ENCODE measurements at regions not wholly inside any gene's neighbourhood (a gene's known extent, or its start where the extent isn't known, plus 50 kb on each side); places are given as distances from the start of the nearest gene placed in this dataset.

DNA sequence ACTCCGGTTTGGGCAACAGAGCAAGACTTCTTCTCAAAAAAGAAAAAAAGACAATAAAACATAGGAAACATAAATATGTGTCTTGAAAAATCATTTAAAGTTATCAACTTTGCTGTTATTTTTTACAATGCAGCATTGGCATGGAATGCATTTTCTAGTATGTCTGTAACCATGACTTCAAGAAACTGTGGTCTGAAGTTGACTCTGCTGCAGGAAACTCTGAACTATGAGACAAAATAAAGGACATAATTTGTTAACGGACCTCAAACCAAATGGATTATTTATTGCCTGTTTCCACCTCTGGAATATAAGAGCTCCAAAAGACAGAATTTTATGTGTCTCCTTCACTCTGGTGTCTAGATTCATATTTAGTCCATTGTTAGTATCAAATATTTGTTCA is 79.1 kb downstream of the TRIB2 start:
- DNase-seq = no peak

DNA sequence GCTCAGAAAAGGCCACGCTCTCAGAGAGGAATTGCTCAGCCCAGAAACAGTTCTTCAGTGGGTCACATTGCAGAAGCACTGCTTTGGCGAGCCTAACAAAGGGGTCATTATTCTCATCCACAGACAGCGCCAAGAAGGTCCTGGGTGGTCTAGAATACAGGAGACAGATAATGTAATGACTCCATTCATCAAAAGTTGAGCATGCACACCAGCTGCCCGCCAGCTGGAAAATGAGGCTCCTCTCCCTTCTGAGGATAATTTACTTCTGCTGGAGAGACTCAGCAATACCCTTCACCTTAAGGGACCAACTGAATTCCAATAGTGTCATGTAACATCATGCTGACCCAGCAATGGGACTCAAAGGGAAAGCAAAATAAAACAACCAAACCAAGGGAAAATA is 79.9 kb downstream of the TRIB2 start:
- no peak for DNase-seq

DNA sequence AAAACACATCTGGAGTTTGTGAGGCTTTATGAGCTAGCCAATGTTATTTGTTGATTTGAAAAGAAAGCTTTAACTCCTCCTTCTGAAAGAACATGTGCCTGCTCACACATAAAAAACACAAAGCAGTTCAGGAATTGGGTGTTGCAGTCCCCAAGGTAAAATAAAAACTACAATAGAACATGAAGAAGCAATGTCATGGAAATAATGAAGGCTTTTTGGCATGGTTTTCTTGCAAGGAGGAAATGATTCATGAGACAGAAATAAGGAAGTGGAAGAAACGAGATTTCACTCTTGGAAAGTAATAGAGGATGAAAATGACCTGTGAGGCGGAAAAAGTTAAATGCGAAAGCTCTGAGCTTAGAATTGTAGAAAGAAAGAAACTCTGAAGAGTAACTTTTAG is 81.1 kb downstream of the TRIB2 start:
- DNase-seq = no peak

DNA sequence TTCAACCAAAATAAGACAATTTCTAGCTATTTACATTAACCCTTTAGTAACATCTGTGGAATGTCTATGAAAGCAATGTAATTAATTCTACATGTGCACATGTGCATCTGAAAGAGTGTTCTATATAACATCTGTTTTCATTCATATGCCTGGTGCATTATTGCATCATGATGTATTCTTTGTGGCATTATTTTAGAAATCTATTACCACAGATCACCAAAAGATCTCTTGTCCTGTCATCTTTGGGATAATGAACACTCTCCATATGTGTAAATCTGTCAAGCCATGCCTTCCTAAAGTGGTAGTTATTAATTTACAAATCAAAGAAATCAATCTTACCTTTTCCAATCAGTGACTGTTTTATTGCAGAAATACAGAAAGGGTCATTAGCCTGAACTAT is 86.9 kb downstream of the TRIB2 start:
- DNase-seq = no peak

DNA sequence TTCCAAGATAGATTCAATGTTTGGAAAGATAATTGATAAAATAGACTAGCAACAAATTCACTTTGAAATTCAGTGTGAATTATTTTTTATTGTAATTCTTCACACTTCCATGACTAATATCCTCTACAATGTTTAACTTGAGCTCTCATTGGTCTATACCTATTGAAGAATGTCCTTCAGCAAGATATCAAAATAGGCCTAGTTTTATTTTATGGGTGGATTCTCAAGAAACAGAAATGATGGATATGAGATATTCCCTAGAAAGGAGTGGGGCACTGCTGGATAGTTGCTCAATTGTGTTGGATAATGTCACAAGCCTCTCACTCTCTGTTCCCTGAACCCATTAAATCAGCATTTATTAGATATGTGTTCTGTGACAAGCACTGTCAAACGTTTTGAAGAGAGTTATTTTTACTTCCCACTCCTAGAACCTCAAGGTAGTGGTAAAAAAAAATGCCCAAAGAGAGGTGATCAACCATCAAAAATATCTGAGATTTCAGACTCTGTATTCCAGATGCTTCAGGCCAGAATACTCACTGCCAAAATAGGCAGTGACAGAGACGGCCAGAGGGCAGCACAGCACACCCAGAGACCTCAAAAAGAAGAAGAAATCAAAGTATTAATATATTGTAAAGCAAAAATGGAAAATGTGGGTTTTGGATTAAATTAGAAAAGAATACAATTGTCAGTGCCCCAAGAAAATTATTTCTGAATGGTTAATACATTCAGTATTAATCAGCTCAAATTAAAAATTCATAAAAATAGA is 87.5 kb downstream of the TRIB2 start:
- no peak for DNase-seq

DNA sequence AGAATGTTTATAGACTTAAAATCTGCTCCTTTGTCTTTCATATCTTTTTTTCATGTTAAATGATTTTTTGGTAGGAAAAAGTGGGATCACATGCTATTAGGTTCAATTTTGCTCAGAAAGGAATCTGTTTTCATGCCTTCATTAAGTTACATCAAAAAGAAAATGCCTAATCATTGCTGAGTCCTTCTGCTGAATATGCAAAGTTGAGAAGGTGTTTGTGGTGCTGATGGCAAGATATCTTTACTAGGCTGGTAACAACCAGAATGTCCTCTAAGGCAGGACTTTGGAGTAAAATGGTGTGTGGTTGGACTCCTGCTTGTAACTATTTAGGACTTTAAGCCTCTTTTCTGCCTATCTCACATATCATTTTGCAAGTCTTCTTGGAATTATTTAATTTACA is 88.3 kb downstream of the TRIB2 start:
- DNase-seq = no peak

DNA sequence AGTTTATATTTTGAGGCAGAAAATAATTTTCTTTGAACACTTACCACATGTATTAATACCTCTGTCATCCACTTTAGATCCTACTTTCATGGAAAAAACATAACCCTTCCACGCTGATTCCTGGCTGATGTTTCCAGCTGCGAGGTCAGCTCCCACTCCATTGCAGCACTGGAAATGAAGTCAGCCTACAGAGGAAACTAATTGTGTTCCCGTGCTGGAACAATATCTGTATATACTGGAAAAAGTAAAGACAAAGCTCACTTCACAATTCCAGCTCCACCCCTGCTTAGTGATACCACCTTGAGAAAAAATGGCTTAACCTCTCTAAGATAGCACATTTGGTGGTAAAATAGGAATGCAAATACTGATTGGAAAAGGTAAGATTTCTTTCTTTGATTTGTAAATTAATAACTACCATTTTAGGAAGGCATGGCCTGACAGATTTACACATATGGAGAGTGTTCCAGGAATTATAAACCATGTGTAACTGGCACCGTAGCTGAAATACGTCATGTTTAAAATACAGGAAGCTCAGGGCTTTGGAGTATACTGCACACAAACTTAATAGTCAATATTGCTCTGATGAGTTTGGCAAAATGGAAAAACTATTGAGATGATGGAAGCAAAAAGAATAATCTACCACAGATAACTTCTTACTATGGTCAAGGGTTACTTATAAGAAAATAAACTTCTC is 90.0 kb downstream of the TRIB2 start:
- DNase-seq = no peak

DNA sequence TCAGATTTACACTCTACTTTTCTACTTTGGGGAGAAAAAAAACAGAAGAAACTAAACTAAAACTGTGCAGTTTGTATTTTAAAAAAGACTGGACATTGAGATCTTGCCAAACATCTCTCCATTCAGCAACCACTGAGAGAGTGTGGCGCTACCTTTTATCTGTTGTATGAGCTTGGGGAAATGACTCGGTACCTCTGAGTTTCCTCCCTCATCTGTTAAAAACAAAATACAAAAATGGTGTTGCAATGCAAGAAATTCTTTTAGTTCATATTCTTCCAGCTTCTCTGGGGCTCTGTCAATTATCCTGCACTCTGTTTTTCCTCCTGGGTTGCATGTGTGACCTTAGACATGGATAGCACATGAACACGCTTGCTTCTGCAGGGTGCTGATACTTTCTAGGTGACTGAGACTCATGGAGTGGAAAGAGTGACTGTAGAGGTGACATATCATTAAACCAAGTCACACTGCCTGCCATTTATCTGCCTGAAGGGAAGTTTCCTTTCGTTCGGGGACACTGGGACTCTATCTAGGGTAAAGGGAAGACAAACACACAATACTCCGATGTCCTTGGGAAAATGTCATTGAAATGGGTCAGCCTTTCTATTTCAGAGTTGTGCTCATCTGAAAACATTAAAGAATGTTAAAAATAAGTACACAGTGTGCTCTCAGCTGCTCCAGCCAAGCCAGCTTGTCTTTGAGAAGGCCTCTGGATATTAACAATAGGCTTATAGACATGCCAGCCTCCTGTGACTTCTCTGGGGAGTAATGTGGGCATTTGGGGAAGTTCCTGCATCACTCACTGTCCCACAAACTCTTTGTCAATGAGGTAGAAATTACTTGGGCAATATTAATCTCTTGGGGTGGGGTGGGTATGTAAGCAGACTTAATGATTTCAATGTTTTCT is 91.4 kb downstream of the TRIB2 start:
- no peak for DNase-seq

DNA sequence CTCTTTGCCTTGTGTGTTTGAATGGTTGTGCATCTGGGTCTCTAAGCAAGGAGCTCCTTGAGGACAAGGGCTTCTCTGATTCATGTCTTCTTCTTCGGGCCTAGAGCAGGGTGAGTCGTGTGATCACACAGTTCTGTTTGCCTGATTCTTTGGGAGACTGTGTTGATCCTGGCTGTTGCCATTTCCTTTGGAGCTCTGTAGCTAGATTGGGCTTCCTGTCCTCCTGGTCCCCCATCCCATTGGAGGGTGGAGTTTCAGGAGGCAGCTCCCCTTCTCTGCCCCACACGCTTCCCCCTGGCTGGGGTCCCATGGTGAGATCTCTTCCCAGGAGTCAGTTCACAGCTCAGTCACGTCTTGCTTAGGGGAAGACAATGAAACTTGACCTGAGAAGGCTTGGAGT is 92.8 kb downstream of the TRIB2 start:
- DNase-seq = no peak

DNA sequence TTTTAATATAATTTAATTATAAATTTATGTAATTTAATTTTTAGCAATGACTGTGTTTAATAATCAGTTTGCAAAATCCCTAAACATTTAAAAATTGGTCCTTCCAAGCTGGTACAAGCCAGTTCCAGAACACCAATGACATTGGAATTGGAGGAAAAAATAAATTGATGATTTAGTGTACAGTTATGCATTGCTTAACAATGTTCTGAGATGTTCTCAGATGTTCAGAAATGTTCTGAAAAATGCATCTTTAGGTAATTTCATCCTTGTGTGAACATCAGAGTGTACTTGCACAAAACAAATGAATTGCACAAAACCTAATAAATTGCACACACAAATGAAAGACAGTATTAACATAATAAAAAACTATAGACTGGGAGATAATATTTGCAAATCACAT is 95.2 kb downstream of the TRIB2 start:
- DNase-seq = no peak

DNA sequence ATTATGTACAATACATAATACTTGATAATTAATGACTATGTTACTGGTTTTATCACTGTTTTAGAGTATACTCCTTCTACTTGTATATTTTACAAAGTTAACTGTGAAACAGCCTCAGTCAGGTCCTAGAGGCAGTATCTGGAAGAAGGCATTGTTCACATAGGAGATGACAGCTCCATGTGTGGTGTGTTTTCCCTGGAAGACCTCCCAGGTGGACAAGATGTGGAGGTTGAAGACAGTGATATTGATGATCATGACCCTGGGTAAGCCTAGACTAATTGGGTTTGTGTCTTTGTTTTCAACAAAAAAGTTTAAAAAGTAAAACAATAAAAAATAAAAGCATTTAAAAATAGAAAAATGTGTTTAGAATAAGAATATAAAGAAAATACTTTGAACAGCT is 96.4 kb downstream of the TRIB2 start:
- no peak for DNase-seq

DNA sequence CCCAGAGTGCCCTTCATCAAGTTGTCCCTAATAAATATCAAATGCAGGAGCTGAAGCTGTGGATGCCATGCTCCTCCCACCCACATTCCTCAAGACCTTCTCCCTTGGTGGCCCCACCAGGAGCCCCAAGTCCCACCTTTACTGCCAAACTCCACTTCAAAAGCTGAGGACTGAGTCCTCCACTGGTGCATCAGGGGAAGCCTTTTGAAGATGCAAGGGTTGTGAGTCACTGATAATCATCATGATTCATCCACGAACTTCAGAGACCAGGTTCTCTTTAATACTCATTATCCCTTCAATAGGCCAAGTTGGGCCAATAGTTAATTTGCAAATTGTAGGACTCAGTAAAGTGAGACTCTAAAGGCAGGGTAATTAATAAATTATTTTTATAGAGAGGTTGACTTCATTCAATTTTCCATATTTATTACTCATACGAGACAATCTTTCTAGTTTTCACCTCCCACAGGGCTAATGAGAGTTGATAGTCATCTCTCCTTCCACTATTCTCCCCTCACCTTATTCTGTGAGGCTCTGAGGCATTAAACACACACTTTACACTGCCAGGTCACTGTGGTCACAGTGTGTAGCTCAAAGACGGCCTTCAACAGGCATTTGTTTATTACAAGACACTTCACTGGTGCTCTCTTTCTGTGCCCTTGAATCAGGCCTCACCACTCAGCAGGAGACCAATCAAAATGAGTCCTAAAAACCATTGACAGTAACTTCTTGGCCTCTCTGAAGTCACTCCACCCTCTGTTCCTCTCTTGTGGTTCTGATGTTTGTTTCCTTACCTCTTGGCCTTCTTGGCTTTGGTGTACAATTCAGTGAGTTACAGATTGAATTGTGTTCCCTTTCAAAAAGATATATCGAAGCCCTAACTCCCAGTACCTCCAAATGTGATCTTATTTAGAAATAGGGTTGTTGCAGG is 99.9 kb downstream of the TRIB2 start:
- DNase-seq = no peak

DNA sequence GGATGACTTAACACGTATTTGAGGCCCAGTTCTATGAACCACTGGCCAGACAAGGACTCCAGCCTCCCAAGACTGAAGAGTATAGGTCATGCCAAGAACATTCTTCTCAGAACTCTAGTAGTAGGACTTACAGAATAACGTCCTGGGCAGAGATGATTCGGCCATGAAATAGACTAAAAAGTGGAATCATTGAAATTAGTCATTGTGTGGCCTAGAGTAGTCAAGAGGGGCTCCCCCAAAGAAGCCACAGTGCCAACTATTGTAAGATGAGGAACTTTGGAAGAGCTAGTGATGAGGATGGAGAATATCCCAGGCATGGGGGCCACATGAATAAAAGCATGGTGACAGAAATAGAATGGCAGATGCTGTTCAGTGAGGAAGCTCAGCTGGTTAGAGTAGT is 101.1 kb downstream of the TRIB2 start:
- DNase-seq = no peak

DNA sequence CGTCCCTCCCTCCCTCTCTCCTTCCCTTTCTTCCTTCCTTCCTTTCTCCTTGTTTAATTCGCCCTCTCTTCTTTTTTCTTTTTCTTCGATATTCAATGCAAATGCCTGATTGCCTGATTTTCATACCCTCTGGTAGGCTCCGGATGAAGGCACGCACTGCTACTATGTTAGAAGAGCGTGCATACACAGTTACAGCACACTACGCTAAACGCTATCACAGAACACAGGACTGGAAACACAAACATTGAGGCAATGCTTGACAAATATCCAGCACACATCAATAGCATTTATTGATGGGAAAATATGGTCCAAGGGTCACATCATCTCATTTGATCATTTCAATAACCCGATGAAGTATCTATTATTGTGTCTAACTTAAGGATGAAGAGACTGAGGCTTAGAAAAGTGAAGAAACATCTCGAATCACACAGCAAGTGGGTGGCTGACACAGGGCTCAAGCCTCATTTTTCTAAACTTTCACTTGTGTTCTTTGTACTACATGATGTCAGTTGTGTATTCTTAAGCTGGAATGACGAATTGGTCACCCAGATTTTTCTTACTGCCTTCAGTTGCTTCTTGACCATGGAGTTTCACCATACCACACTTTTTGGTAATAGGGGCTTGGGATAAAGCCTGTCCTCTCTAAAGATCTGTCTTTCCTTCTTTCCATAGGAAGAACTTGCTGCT is 101.8 kb downstream of the TRIB2 start:
- DNase-seq = no peak

DNA sequence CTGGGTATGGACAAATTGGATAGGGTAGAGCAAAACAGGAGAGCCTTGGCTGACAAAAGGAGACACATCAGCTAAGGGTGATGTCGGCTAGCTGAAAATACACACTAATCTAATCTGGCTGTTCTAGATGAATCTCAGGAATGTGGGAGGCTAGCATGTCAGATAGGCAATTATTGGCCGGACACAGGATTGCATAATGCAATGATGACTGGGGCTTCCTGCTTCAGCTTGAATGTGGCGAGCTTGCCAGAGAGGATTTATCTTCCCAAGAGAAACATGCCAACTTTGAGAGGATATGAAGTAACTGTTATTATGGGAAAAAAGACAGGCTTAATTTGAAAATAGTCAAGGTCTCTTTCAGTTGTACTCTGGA is 102.4 kb downstream of the TRIB2 start:
- DNase-seq = no peak

DNA sequence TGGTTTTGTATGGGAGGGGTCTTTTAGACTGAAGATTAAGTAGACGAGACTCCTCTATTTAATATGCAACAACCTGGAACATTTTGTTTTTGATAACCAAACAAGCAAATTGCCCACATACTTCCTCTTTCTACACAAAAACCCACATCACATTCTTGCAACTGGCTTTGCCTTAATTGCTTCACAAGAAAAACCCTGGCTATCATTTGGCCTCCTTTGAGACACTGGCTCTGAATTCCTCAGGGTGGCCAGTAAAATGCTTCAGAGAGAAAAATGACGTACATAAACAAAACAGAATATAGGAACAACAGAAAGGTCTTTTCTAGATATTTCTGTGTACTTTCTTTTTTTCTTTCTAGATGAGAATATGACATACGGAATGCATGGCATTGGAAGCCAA is 103.0 kb downstream of the TRIB2 start:
- DNase-seq = no peak

DNA sequence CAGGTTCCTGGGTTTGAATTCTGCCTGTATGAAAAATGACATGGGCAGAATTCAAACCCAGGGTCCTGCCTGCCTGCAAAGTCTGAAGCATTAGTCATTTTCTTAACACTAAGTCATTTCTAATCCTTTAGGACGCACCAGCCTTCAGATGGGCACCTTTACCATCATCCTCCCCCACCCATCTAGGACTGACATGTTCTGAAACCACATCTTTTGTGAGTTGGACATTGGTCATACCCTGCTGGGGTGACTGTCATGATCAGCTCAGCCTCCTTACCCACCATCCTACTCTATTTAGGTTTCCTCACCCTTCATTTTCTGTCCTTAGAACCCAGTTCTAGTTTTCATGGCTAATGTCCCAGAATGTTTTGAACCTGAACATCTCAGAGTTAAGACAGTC is 104.9 kb downstream of the TRIB2 start:
- DNase-seq = no peak

DNA sequence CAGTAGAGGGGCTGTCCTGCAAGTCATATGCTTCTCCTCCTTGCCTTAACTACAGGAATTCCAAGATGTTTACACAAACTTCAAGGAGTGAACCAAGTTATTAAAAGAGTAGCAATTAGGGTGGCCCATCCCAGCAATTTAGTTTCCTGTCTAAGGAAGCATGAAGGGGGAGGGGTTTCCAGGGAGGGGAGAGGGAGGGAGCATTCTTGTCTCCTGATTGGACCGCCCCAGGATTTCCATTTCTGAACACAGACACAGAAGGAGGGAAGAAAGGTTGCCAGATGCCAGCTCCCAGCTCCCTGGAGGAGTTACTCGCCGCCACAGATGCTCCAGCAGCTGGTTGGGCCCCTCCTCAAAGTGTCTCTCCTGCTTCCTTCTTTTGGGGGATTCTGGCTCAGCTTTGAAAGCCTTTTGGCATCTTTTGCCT is 107.6 kb downstream of the TRIB2 start:
- DNase-seq = no peak

DNA sequence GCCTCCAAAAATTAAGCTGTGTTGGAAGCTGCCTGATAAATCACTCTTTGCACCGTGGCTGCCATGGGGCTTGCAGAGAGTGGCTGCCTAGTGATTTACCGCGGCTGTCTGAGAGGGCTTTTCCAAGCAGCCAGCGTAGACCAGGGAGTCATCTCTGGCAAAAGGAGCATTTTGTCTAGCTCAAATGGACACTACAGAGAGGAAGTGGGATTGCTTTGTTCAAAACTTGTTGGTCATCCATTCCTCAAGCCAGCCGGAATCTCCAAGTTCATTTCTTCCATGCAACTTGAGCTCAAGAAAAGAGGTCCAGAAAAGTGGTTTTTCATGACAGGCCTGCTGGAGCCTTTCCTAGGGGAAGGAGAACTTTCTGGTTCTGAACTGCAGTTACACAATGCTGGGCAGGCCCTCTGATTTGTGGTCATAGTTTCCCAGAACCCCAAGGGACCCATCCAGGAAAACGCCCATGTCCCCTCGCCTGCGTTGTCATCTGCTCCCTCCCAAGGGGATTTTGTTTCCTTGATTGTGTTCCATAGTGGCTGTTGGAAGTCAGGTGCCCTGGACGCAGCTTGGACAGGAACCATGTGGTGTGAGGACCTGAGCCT is 108.1 kb downstream of the TRIB2 start:
- no peak for DNase-seq

DNA sequence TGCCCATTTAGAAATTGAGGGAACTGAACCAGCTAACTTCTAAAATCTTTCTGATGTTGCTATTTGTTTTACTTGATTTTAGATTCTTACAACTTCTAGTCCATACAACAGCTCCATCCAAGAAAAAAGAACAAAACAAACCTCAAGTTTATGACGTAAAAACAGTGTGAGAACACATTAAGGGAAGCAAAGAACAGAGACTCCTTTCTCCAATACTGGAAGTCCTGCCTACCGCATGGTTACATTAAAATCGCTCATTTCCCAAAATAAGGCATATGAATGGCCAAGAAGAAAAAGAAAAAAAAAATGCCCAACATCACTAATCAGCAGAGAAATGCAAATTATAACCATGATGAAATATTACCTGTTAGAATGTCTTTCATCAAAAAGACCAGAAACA is 110.0 kb downstream of the TRIB2 start:
- DNase-seq = no peak

DNA sequence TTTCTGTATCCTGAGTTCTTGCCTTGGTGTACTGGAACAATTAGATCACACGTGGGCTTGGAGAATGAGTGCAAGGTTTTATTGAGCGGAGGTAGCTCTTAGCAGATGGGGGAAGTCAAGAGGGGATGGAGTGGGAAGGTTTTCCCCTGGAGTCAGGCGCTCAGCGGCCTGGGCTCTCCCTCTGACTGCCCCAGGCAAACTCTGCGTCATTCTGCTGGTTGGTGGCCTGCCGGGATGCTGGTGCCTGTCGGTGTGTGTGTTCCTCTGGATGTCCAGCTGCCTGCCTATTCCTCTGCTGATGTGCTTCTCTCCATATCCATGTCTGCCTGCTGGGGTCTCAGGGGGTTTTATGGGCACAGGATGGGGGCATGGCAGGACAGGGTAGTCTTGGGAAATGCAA is 111.0 kb downstream of the TRIB2 start:
- DNase-seq = no peak

DNA sequence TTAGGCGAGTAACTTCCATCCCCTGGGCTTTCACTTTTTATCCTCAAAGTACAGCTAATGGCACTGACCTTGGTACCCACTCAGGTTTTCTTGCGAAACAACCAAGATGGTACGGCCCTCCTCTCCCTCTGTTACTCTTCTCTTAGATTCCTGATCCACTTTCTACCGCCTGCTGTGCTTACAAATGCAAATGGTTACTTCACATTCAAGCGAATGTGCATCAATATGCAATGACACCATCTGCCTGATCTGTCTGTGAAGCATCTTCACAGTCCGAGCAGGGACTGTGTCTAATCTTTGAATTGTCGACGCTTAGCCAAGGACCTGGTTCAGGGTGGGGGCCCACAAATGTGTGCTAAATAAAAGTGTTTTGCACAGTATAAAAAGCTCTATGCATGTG is 112.2 kb downstream of the TRIB2 start:
- no peak for DNase-seq

Measured in NCI-H1105 (cell line).